SK-N-MC (cell line): ENCODE measurements at regions not wholly inside any gene's neighbourhood (a gene's known extent, or its start where the extent isn't known, plus 50 kb on each side); places are given as distances from the start of the nearest gene placed in this dataset.

ENCODE experiments used
- DNase-seq: peaks from one replicate; pipeline ENCODE4 v3.0.0-alpha.2; 2011; ENCODE audit warnings: low read depth, low spot score
- H3K27ac ChIP-seq: fragments of 200-600 bp; sonication (generic); 2 replicates; pipeline ENCODE4 v1.5.1; 2016; ENCODE audit warnings: mixed run types
- H3K36me3 ChIP-seq: fragments of 200-600 bp; sonication (generic); 2 replicates; pipeline ENCODE4 v1.6.1; 2017; ENCODE audit warnings: antibody characterized with exemption, low read length, mixed read lengths; ENCODE audit not compliant: insufficient read depth
- H3K4me3 ChIP-seq: fragments of 200-600 bp; sonication (generic); 2 replicates; pipeline ENCODE4 v1.5.1; 2016
- H3K9ac ChIP-seq: fragments of 200-600 bp; sonication (generic); 2 replicates; pipeline ENCODE4 v1.8.0; 2017; ENCODE audit warnings: mixed run types, mixed read lengths; ENCODE audit not compliant: insufficient read length
- H3K9me3 ChIP-seq: fragments of 200-600 bp; sonication (generic); 2 replicates; pipeline ENCODE4 v1.6.1; 2017; ENCODE audit warnings: low read depth, mild to moderate bottlenecking, antibody characterized with exemption, low read length, moderate library complexity, mixed read lengths
- EZH2 ChIP-seq: fragments of 200-600 bp; sonication (generic); IDR thresholded peaks from one replicate; pipeline ENCODE4 v1.6.1; 2017; ENCODE audit warnings: antibody characterized with exemption
- FOXP2 ChIP-seq: optimal IDR thresholded peaks from 2 replicates; pipeline ENCODE3; 2011; ENCODE audit warnings: mild to moderate bottlenecking, moderate library complexity; ENCODE audit not compliant: insufficient read depth; ENCODE audit errors: extremely low read length, control extremely low read depth
- POLR2AphosphoS5 ChIP-seq: IDR thresholded peaks from 2 replicates; pipeline ENCODE4 v1.6.1; 2012; ENCODE audit warnings: mild to moderate bottlenecking, low read depth, low read length, borderline replicate concordance

DNA sequence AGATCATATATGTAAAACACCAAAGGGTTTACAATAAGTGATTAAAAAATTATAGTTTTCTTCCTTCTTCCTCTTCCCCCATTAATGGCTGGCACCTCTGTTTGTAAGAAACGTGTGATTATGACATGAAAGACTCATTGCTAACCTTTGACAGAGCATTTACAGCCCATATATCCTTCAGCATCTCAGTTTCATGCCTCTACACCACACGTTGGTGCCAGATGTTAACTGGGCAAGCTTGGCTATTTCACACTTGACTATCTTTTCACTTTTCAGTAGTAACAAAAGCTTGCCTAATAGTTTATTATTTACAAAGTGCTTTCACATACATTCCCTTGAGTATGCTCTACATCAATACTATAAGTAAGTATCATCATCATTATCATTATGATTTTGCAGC lies 65.3 kb upstream of the C1QTNF7 start:
- TF ChIP-seq FOXP2, result no peak
- no peak for TF ChIP-seq POLR2AphosphoS5
- TF ChIP-seq EZH2, result no peak
- Histone ChIP-seq H3K9ac (no peak overlapping the region), H3K36me3 (no peaks in the 10 kb centered on the region), H3K4me3 (no peak overlapping the region), H3K27ac (no peak overlapping the region), H3K9me3 (no peaks in the 10 kb centered on the region)
- no peak for DNase-seq

DNA sequence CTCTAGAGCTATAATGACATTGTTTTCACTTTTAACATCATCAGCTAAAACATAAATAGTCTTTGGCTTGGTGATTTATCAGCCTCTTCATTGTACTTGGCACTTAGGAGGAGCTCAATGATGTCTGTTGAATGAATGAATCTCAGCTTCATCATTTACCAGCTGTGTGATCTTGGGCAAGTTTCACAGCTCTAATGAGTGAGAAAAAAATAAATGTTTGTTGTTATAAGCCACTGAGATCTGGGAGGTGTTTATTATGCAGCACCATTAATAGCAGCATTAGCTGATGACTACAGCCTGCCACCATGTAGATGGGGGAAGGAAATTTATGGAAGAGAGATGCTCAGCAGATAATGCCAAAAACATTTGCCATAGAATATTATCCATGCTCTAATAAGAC lies 63.6 kb upstream of the C1QTNF7 start:
- Histone ChIP-seq H3K36me3 (no peaks in the 10 kb centered on the region), H3K9ac (no peak overlapping the region), H3K27ac (no peak overlapping the region), H3K9me3 (no peaks in the 10 kb centered on the region), H3K4me3 (no peak overlapping the region)
- no peak for DNase-seq
- TF ChIP-seq EZH2 (no peak), FOXP2 (no peak), POLR2AphosphoS5 (no peak)

DNA sequence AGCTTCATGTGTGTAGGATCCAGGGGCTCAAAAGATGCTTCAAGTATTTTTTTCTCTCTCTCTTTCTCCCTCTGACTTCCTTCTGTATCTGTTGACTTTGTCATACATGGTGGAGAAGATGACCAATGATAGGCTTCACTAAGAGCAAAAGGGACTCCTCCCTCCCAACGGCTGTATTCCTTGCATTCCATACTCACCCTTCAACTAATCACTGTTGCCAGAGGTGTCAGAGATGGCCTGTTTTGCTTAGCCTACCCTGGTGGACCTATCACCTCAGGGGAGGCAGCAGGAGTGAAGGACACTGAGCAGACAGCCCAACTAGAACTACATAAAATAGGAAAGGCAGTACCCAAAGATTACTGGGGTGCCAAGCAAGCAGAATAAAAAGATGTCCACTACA lies 62.2 kb upstream of the C1QTNF7 start:
- H3K36me3 ChIP-seq, result no peaks in the 10 kb centered on the region
- no peaks in the 10 kb centered on the region for H3K9me3 ChIP-seq
- no peak for TF ChIP-seq EZH2
- TF ChIP-seq POLR2AphosphoS5, result no peak
- TF ChIP-seq FOXP2, result no peak
- H3K4me3 ChIP-seq, result no peak overlapping the region
- DNase-seq, result no peak
- no peak overlapping the region for H3K27ac ChIP-seq
- H3K9ac ChIP-seq, result no peak overlapping the region

DNA sequence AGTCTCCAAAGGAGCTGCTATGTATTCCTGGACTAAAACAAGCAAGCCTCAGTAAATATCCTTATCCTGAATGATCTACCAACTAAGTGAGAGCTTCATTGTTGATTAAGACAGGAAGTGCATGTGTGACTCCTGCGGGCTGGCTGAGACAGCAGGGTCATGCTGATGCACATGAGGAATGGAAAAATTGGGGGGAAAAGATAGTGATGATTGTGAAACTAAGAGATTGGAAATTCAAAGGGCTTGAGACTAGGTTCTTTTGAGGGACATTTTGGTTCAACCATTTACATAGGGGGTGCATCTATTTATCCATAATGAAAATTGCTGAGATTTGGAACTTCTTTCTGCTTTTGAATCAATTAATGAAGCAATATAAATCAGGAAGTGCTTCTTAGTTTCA lies 61.1 kb upstream of the C1QTNF7 start:
- no peak for DNase-seq
- no peak overlapping the region for H3K4me3 ChIP-seq
- H3K9me3 ChIP-seq, result no peaks in the 10 kb centered on the region
- no peaks in the 10 kb centered on the region for H3K36me3 ChIP-seq
- no peak for TF ChIP-seq EZH2
- TF ChIP-seq FOXP2, result no peak
- no peak for TF ChIP-seq POLR2AphosphoS5
- H3K9ac ChIP-seq, result no peak overlapping the region
- H3K27ac ChIP-seq, result no peak overlapping the region

DNA sequence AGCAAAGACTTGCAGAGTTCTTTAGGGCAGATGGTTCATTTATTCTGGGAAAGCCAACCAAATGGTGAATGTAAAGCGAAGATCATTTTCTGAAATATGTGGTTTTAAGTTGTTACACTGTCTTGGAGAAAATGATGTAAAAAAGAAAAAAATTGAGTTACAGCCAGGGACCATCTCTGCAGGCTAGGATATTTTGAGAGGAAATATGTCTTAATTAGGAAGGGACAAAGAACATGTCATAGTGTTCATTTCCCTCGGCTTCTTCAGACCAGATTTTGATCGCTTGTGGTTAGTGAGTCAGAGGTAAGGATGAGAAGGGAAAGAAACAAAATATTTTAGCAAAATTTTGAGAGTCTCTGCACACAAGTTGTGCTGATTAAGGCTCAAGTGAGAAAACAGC lies 59.0 kb upstream of the C1QTNF7 start:
- Histone ChIP-seq H3K9me3 (no peaks in the 10 kb centered on the region), H3K9ac (no peak overlapping the region), H3K36me3 (no peaks in the 10 kb centered on the region), H3K27ac (no peak overlapping the region), H3K4me3 (no peak overlapping the region)
- DNase-seq, result no peak
- no peak for TF ChIP-seq POLR2AphosphoS5
- TF ChIP-seq FOXP2, result no peak
- no peak for TF ChIP-seq EZH2

DNA sequence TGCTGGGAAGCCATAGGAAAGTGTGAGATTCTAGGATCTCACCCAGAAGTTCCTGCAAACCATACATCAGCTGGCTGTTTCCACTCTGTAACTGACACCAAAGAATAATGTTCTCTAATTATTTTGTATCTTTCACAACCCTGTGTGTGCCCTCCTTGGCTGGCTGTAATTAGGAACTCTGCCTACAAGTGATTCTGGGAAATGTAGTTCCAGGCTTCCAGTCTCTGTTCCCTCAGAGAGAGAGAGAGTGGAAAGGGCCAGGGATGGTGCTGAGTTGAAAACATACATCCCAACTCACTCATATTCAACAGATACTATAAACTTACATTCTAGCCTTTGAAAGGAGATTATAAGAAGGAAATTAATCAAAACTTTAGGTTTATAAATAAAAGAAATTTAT lies 57.5 kb upstream of the C1QTNF7 start:
- Histone ChIP-seq H3K36me3 (no peaks in the 10 kb centered on the region), H3K4me3 (no peak overlapping the region), H3K27ac (no peak overlapping the region), H3K9ac (no peak overlapping the region), H3K9me3 (no peaks in the 10 kb centered on the region)
- DNase-seq, result no peak
- no peak for TF ChIP-seq POLR2AphosphoS5
- no peak for TF ChIP-seq FOXP2
- TF ChIP-seq EZH2, result no peak

DNA sequence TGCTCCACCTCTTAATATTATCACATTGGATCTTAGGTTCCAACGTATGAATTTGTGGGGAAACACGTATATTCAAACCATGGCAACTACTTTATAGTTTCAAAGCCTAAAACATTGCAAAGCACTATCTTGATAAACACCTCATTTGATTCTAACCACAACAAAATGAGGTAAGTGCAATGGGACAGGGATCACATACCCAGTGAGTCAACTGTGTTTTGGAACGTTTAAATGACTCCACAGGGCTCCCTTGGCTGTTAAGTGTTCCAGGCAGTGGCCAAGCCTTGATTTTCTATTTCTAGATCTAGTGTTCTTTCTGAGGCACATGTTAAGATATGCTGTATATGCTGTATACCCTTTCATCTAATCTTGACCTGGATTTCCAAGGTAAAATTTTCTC lies 54.5 kb upstream of the C1QTNF7 start:
- no peaks in the 10 kb centered on the region for H3K36me3 ChIP-seq
- no peak for TF ChIP-seq EZH2
- no peak for TF ChIP-seq FOXP2
- no peak for TF ChIP-seq POLR2AphosphoS5
- no peak overlapping the region for H3K9ac ChIP-seq
- H3K4me3 ChIP-seq, result no peak overlapping the region
- no peak overlapping the region for H3K27ac ChIP-seq
- DNase-seq, result no peak
- no peaks in the 10 kb centered on the region for H3K9me3 ChIP-seq

DNA sequence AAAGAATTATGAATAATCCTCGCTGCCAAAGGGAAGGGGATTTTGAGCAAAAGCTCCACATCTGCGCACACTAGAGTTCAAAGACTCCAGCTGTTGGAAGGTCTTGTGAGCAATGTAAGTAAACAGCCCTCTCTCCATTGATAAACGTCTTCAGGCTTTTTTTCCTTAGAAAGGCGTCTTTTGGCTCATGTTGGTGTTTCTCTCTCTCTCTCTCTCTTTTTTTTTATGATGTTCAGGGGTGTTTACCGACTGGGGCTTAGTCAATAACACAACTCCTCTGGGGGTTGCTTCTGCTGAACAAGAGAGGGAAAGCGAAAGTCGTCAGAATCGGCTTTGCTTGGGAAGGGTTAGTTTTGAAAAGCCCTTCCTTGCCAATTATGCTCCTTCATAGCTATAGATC lies 53.2 kb upstream of the C1QTNF7 start:
- Histone ChIP-seq H3K36me3 (no peaks in the 10 kb centered on the region), H3K9me3 (no peaks in the 10 kb centered on the region), H3K27ac (no peak overlapping the region), H3K4me3 (no peak overlapping the region), H3K9ac (no peak overlapping the region)
- no peak for DNase-seq
- no peak for TF ChIP-seq FOXP2
- TF ChIP-seq EZH2, result no peak
- no peak for TF ChIP-seq POLR2AphosphoS5

DNA sequence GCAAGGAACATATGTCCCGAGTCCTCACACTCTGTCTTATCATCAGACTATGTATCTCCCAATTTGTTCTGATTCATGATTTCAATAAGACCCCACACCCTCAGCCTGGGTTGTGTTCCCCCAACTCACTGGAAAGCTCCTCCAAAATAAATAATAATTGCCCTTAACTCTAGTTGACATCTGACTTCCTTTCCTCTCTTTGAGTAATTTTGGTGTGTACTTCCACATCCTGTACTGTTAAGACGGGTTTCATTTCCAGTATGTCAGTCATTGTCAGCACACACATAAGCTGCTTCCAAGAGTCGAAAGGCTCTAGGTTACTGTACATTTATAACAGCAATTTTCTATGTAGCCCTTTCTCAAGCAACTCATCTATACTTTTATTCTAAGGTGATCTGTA lies 52.2 kb upstream of the C1QTNF7 start:
- no peaks in the 10 kb centered on the region for H3K9me3 ChIP-seq
- no peak overlapping the region for H3K4me3 ChIP-seq
- no peak overlapping the region for H3K27ac ChIP-seq
- TF ChIP-seq EZH2 (no peak), FOXP2 (no peak), POLR2AphosphoS5 (no peak)
- H3K36me3 ChIP-seq, result no peaks in the 10 kb centered on the region
- no peak for DNase-seq
- H3K9ac ChIP-seq, result no peak overlapping the region

DNA sequence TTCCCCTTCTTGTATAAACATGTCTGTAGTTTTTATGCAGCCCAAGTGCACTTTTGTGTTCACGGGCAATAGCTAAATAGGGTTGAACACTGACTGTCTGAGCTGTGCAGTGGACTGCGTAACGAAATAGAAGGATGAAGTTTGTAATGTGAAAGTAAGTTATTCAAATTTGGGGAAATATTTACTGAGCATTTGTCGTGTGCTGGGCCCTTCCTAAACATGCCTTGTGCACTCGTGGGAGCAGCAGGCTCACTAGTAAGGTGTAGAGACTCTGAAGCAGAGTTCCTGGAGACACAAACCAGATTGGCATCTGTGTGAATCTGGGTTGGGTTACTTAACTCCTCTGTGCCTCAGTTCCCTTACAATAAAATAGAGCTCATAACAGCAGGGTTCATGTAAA lies 51.7 kb upstream of the C1QTNF7 start:
- Histone ChIP-seq H3K9me3 (no peaks in the 10 kb centered on the region), H3K27ac (no peak overlapping the region), H3K36me3 (no peaks in the 10 kb centered on the region), H3K4me3 (no peak overlapping the region), H3K9ac (no peak overlapping the region)
- TF ChIP-seq POLR2AphosphoS5 (no peak), FOXP2 (no peak), EZH2 (no peak)
- no peak for DNase-seq
